ENCODE measurements at regions not wholly inside any gene's neighbourhood (a gene's known extent, or its start where the extent isn't known, plus 50 kb on each side); places are given as distances from the start of the nearest gene placed in this dataset.
"Not testable (repeated sequence)": the region's sequence is repeated elsewhere in the genome, so short reads cannot be mapped to it uniquely, and the experiment has no call there.

DNA sequence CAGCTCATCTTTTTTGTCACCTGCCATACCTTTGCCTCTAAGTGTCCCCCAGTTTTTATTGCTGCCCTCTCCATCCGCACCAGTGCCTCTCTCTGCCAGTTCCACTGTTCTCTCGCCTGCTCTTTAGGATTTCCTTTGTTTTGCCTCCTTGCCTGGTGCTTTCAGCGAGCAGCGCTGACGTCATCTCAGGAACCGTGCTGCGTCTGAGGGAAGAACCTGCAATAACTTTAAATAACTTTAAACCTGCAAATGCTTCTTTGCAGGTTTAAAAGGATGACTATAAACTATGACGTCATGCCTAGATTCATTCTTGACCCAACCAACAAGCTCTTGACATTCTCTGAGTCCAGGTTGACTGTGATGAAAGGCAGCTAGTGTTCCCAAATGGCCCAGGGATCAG is 105.1 kb downstream of the LRRC74B start:
- ATAC-seq: not testable (repeated sequence)

DNA sequence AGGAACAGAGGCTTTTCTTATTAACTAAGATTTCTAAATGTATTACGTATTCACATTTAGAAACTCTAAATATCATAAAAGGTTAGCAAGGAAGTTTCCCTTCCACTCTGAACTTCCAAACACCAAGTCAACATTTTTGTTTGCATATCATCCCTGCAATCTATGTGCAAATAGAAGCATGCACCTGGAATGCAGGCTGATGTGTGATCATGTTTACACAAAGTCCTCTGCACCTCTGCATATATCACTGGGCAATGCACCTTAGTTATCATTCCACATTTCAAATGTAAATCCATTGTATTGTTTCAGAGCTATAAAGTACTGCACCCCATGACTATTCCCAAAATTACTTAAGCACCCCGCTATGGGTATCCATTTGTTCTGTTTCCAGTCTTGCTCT is 142.1 kb downstream of the LRRC74B start:
- H3K36me3 ChIP-seq (ENCODE audit: low read depth); H3K9me3 ChIP-seq; ATAC-seq; intact Hi-C loops (cut with DNase I, micrococcal nuclease); H3K4me3 ChIP-seq; H3K4me1 ChIP-seq (ENCODE audit: low read depth); DNase-seq: not testable (repeated sequence)

More for the DNA sequence above, 105.1 kb downstream of the LRRC74B start:
- H3K4me1 ChIP-seq (ENCODE audit: low read depth); H3K36me3 ChIP-seq (ENCODE audit: low read depth); H3K9me3 ChIP-seq; H3K4me3 ChIP-seq; DNase-seq; intact Hi-C loops (cut with DNase I, micrococcal nuclease): not testable (repeated sequence)

DNA sequence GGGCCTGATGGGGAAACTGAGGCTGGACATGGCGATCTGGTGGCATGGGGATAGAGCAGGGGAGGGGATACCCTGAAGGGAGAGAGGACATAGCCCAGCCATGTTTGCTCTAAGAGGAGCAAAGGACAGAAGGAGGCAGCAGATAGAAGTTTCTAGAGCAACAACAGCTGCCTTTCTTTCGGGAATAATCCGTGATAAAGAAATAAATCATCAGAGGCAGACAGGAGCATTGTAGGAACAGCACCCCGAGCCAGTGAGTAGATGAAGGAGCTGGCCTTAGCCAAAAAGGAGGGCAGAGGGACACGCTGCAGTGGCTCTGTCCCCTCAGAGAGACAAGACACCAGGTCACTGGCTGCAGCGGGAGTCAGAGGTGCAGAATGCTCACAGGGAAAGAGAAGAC is 166.3 kb downstream of the LRRC74B start:
- H3K4me1 ChIP-seq (ENCODE audit: low read depth); H3K36me3 ChIP-seq (ENCODE audit: low read depth); ATAC-seq; intact Hi-C loops (cut with DNase I, micrococcal nuclease); DNase-seq; H3K9me3 ChIP-seq; H3K4me3 ChIP-seq: not testable (repeated sequence)

DNA sequence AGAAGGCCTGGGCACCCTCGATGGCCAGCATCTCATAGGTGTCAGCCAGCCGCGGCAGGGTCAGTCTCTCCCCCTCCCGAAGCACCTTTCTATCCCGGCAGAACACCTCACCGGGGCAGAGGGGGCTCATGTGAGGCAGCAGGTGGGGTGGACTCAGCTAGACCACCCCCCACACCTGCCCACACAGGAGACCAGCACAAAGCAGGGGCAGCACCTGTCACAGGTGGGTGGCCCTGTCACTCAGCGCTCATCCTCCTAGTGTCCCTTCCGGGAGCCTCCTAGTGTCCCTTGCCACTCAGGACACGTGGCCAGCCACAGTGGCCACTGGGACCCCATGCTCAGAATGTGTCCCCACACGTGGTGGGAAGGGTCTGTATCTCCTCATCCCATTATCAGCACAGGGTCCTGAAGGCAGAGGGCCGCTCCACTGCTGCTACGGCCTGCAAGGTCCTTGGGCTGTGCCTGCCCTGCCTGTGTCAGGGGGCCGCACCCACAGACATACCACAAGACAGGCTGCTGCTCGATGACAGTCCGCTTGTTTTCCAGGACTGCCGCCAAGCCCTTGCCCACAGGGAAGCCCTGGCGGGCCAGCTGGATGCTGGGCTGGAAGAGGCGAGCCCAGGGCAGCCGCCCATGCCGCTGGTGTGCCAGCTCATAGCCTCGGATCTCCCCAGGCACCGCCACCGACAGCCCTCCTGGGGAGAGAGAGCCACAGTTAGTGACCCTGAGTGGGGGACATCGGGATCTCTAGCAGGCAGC is 167.4 kb upstream of the RIMBP3B start:
- DNase-seq; ATAC-seq; intact Hi-C loops (cut with DNase I, micrococcal nuclease); H3K4me1 ChIP-seq (ENCODE audit: low read depth); H3K9me3 ChIP-seq; H3K4me3 ChIP-seq; H3K36me3 ChIP-seq (ENCODE audit: low read depth): not testable (repeated sequence)

DNA sequence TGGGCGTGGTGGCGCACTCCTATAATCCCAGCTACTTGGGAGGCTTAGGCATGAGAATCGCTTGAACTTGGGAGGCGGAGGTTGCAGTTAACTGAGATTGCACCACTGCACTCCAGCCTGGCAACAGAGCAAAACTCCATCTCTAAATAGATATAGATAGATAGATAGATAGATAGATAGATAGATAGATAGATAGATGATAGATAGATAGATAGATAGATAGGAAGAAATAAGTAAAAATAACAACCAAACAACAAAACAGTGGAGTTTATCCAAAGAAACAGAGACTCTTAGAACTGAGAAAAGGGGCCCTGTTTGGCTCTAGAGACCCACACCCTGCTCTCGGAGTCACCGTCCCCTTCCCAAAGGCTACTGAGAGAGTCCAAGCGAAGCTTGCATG is 158.7 kb upstream of the RIMBP3B start:
- H3K4me1 ChIP-seq (ENCODE audit: low read depth); DNase-seq; ATAC-seq; intact Hi-C loops (cut with DNase I, micrococcal nuclease); H3K36me3 ChIP-seq (ENCODE audit: low read depth); H3K9me3 ChIP-seq; H3K4me3 ChIP-seq: not testable (repeated sequence)

DNA sequence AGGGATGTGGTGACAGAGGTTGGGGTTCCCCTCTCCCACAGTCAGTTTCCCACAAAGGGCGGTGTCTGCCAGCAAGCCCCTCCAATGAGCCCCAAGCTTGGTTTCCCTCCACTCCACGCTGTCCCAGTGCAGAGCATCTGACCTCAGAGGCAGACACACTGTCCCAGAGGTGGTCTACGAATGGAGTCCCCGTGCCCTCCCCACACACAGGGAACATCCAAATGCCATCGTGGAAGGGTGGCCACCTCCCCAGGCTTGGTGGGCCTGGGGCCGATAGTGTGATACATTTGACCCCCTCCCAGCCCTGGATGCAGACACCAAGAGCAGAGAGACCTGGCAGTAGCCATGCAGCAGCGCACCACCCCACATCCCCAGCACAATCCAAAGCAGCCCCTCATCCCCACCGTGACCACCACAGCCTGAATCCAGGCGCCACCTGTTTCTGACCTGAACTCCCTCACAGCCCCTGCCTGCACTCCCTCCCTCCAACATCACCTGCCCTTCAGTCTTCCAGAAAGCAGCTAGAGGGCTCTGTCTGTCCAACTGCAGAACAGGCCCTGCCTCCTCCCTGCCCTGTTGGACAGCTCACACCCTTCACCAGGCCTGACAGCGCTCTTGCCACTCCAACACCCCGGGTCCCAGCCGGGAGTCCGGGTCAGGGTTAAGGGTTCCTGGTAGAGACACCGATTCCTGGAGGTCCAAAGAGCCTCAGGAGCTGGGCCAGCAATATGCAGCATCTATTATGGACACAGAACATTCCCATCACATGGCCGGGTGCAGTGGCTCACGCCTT is 156.5 kb upstream of the RIMBP3B start:
- ATAC-seq; H3K4me1 ChIP-seq (ENCODE audit: low read depth); DNase-seq; intact Hi-C loops (cut with DNase I, micrococcal nuclease); H3K9me3 ChIP-seq; H3K36me3 ChIP-seq (ENCODE audit: low read depth); H3K4me3 ChIP-seq: not testable (repeated sequence)

DNA sequence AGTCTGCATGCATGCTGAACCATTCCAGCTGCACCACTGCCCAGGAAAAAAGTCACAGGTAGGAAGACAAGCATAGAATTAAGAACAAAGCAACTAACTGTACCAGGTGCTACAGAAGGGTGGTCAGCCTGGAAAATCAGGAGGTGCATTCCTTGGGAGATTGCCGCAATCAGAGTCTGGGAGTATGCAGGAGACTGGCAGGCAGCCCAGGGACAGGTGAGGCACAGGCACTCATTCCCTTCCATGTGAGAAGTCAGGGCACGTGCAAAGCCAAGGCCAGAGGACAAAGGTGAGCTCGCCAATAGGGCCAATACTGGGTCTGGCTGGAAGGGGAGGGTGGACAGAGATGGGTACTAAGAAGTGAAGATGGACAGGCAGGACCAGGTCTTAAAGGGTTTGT is 132.1 kb upstream of the RIMBP3B start:
- DNase-seq; ATAC-seq; intact Hi-C loops (cut with DNase I, micrococcal nuclease); H3K4me3 ChIP-seq; H3K9me3 ChIP-seq; H3K4me1 ChIP-seq (ENCODE audit: low read depth); H3K36me3 ChIP-seq (ENCODE audit: low read depth): not testable (repeated sequence)

DNA sequence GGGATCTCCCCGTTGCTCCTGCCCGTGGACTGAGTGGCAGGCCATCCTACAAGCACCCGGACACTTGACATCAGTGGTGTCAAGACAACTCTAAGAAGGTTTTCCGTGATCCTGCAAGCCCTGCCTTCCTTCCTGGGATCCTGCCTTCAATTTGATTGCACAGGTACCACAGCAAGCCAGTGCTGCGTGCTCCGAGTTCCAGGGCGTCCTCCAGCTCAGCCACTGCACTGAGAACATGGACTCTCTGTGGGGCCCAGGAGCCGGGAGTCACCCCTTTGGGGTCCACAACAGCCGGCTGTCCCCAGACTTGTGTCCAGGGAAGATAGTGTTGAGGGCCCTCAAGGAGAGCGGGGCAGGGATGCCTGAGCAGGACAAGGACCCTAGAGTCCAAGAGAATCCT is 100.9 kb upstream of the RIMBP3B start:
- H3K9me3 ChIP-seq; intact Hi-C loops (cut with DNase I, micrococcal nuclease); H3K36me3 ChIP-seq (ENCODE audit: low read depth); H3K4me3 ChIP-seq; H3K4me1 ChIP-seq (ENCODE audit: low read depth); ATAC-seq: not testable (repeated sequence)
- DNase-seq: peak in 1 of 3 donors; percentile 42

DNA sequence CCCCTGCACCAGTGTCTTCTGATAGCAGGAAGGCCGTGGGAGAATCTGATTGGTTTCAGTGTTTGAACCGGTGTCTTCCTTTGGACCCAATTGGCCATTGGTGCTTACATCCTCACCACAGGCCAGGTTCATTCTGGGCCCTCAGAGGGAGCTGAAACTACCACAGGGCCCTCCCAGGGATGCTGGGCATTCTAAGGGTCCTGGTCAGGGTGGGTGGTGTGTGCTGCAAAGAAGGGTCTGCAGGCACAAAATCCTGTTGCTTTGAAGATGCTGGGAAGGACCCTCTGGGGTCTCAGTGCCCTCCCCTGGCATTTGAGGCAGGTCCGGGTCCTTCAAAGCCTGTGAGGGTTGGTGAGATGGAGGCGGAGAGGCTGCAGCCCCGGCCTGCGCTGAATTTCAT is 89.8 kb upstream of the RIMBP3B start:
- H3K9me3 ChIP-seq; ATAC-seq; H3K4me3 ChIP-seq; intact Hi-C loops (cut with DNase I, micrococcal nuclease); H3K4me1 ChIP-seq (ENCODE audit: low read depth); H3K36me3 ChIP-seq (ENCODE audit: low read depth): not testable (repeated sequence)
- DNase-seq: peak in 1 of 3 donors; percentile 12

DNA sequence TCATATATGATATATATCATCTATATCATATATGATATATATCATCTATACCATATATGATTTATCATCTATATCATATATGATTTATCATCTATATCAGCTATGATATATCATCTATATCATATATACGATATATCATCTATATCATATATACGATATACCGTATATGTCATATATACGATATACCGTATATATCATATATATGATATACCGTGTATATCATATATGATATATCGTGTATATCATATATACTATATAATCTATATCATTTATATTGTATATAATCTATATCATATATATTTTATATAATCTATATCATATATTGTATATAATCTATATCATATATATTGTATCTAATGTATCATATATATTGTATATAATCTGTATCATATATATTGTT is 55.9 kb upstream of the RIMBP3B start:
- ATAC-seq; H3K4me3 ChIP-seq; H3K4me1 ChIP-seq (ENCODE audit: low read depth); DNase-seq; H3K36me3 ChIP-seq (ENCODE audit: low read depth); intact Hi-C loops (cut with DNase I, micrococcal nuclease); H3K9me3 ChIP-seq: not testable (repeated sequence)

Measured in mucosa of descending colon (tissue), 3 donors.